DND-41 (cell line): ENCODE measurements at regions not wholly inside any gene's neighbourhood (a gene's known extent, or its start where the extent isn't known, plus 50 kb on each side); places are given as distances from the start of the nearest gene placed in this dataset.

Source experiments
- CTCF ChIP-seq: IDR thresholded peaks from 2 replicates; pipeline ENCODE4 v1.5.1; 2012; ENCODE audit warnings: borderline replicate concordance, low read length, moderate library complexity, mild to moderate bottlenecking; ENCODE audit not compliant: poor library complexity, severe bottlenecking; ENCODE audit errors: extremely low read depth
- EZH2 ChIP-seq: IDR thresholded peaks from 3 replicates; pipeline ENCODE4 v1.6.1; 2012; ENCODE audit warnings: borderline replicate concordance, low read depth, mild to moderate bottlenecking, moderate library complexity, low read length, inconsistent platforms; ENCODE audit not compliant: severe bottlenecking

- TF ChIP-seq CTCF (no peak), EZH2 (no peak)
Observed at GRCh38 chr6:40701352-40702007, 114.3 kb upstream of the LRFN2 start.
